GM12878 (cell line): ENCODE measurements at regions not wholly inside any gene's neighbourhood (a gene's known extent, or its start where the extent isn't known, plus 50 kb on each side); places are given as distances from the start of the nearest gene placed in this dataset.

Experiments
- ATAC-seq: fragments of 200-7000 bp; cut with Tn5 transposase; 3 replicates; pipeline ENCODE4 v1.9.1; 2020; ENCODE audit warnings: mild to moderate bottlenecking, moderate library complexity
- BruUV-seq: library from RNA; stranded (reverse); fragments of 400-500 nt; replicated peaks from 2 replicates; lab custom pipeline; 2021; lab: Mats Ljungman, UMichigan
- CTCF ChIA-PET: fragments of 300-600 bp; sonication (Branson Sonifier 250); formaldehyde crosslinking; extraction: SDS; loops from one replicate; lab custom pipeline; 2021; ENCODE audit warnings: inconsistent platforms; lab: Yijun Ruan, JAX
- POLR2A ChIA-PET: fragments of 350-600 bp; formaldehyde crosslinking; extraction: SDS; loops from one replicate; lab custom pipeline; 2021; ENCODE audit warnings: inconsistent platforms; lab: Charles Lee
- RAD21 ChIA-PET: fragments of 300-600 bp; sonication (Branson Sonifier 250); formaldehyde crosslinking; loops from one replicate; lab custom pipeline; 2023; ENCODE audit warnings: antibody characterized with exemption; ENCODE audit not compliant: unreplicated experiment; lab: Charles Lee
- SMC1A ChIA-PET: fragments of 300-600 bp; sonication (Branson Sonifier 250); formaldehyde crosslinking; loops from one replicate; lab custom pipeline; 2023; ENCODE audit not compliant: unreplicated experiment, uncharacterized antibody; lab: Charles Lee
- DNase-seq: peaks from one replicate; pipeline ENCODE4 v3.0.0-alpha.2; 2011; ENCODE audit warnings: low read depth, low spot score
- FAIRE-seq: peaks from 3 replicates; lab custom pipeline; 2011; peaks lifted over from hg19 to GRCh38; lab: Jason Lieb, UNC
- H2AFZ ChIP-seq: 2 replicates; pipeline ENCODE4 v1.6.0; 2011; ENCODE audit warnings: low read depth, low read length, control low read depth; ENCODE audit not compliant: control insufficient read depth
- H3K27ac ChIP-seq: 2 replicates; pipeline ENCODE4 v1.5.1; 2011; ENCODE audit warnings: control low read depth; ENCODE audit not compliant: control insufficient read depth, insufficient read depth
- H3K27me3 ChIP-seq, 2 experiments: replicated peaks in 1 of 2; 2 replicates each; pipeline versions ENCODE4 v1.6.0 to v1.6.1; 2011; ENCODE audit warnings: low read length in 1 of 2; ENCODE audit not compliant: control insufficient read depth in 2 of 2, insufficient read depth in 2 of 2
- H3K36me3 ChIP-seq, 2 experiments: 2 replicates each; pipeline ENCODE4 v1.5.1; 2011; ENCODE audit warnings: low read length in 1 of 2; ENCODE audit not compliant: control insufficient read depth in 2 of 2, insufficient read depth in 2 of 2
- H3K4me1 ChIP-seq: 2 replicates; pipeline ENCODE4 v1.6.1; 2011; ENCODE audit warnings: mild to moderate bottlenecking, low read length, moderate library complexity, mixed read lengths; ENCODE audit not compliant: control insufficient read depth, insufficient read depth
- H3K4me2 ChIP-seq: 2 replicates; pipeline ENCODE4 v1.6.0; 2011; ENCODE audit warnings: control low read depth; ENCODE audit not compliant: control insufficient read depth, insufficient read depth
- H3K4me3 ChIP-seq: fragments of 200-600 bp; sonication (generic); 2 replicates; pipeline ENCODE4 v1.5.1; 2016
- H3K79me2 ChIP-seq: 2 replicates; pipeline ENCODE4 v1.6.0; 2011; ENCODE audit warnings: low read length; ENCODE audit not compliant: control insufficient read depth, insufficient read depth
- H3K9ac ChIP-seq: 2 replicates; pipeline ENCODE4 v1.8.0; 2011; ENCODE audit warnings: low read length, control low read depth, mixed read lengths; ENCODE audit not compliant: control insufficient read depth, insufficient read depth
- H3K9me3 ChIP-seq: replicated peaks from 3 replicates; pipeline ENCODE4 v1.5.1; 2011; ENCODE audit warnings: mild to moderate bottlenecking, low read length; ENCODE audit not compliant: control insufficient read depth, insufficient read depth
- H4K20me1 ChIP-seq: 2 replicates; pipeline ENCODE4 v1.6.0; 2011; ENCODE audit not compliant: control insufficient read depth, insufficient read depth
- BACH1 ChIP-seq: fragments of 450-650 bp; IDR thresholded peaks from 2 replicates; pipeline ENCODE4 v1.6.1; 2017; ENCODE audit warnings: mild to moderate bottlenecking, borderline replicate concordance
- CREM ChIP-seq: IDR thresholded peaks from 2 replicates; pipeline ENCODE4 v1.6.1; 2014; ENCODE audit warnings: antibody characterized with exemption, low read depth
- DPF2 ChIP-seq: fragments of 450-650 bp; IDR thresholded peaks from 2 replicates; pipeline ENCODE4 v1.6.1; 2017; ENCODE audit warnings: mild to moderate bottlenecking
- ESRRA ChIP-seq: IDR thresholded peaks from 2 replicates; pipeline ENCODE4 v1.6.1; 2012; ENCODE audit warnings: mild to moderate bottlenecking, low read length, improper control_type of control experiment
- KAT2A ChIP-seq: conservative IDR thresholded peaks from 2 replicates; pipeline ENCODE4 v1.6.1; 2011; ENCODE audit warnings: low read depth, low read length; ENCODE audit not compliant: control insufficient read depth
- KDM1A ChIP-seq: fragments of 200-600 bp; sonication (generic); IDR thresholded peaks from 2 replicates; pipeline ENCODE4 v1.6.1; 2016; ENCODE audit warnings: borderline replicate concordance
- LARP7 ChIP-seq: fragments of 450-650 bp; IDR thresholded peaks from 2 replicates; pipeline ENCODE4 v1.6.1; 2017; ENCODE audit warnings: mild to moderate bottlenecking
- NFIC ChIP-seq: IDR thresholded peaks from 2 replicates; pipeline ENCODE4 v1.6.1; 2012; ENCODE audit warnings: low read depth, mild to moderate bottlenecking, inconsistent platforms, low read length, moderate library complexity
- NRF1 ChIP-seq: conservative IDR thresholded peaks from 2 replicates; pipeline ENCODE4 v1.6.1; 2011; ENCODE audit warnings: mild to moderate bottlenecking, low read depth, low read length, improper control_type of control experiment
- POLR2A ChIP-seq: IDR thresholded peaks from 2 replicates; pipeline ENCODE4 v1.6.1; 2011; ENCODE audit warnings: low read depth, mild to moderate bottlenecking, low read length
- POLR2AphosphoS2 ChIP-seq: IDR thresholded peaks from 2 replicates; pipeline ENCODE4 v1.6.1; 2011; ENCODE audit warnings: low read depth, mild to moderate bottlenecking, low read length, improper control_type of control experiment, moderate library complexity
- RBBP5 ChIP-seq: fragments of 200-600 bp; sonication (generic); conservative IDR thresholded peaks from 2 replicates; pipeline ENCODE4 v1.6.1; 2016
- TBL1XR1 ChIP-seq: IDR thresholded peaks from 2 replicates; pipeline ENCODE4 v1.6.1; 2012; ENCODE audit warnings: low read depth, low read length, improper control_type of control experiment
- TCF3 ChIP-seq: IDR thresholded peaks from 2 replicates; pipeline ENCODE4 v1.6.1; 2012; ENCODE audit warnings: low read depth, mild to moderate bottlenecking, low read length, borderline replicate concordance; ENCODE audit not compliant: insufficient read depth
- ZBED1 ChIP-seq: IDR thresholded peaks from 2 replicates; pipeline ENCODE4 v1.6.1; 2016; ENCODE audit warnings: borderline replicate concordance
- ZNF217 ChIP-seq: fragments of 450-650 bp; IDR thresholded peaks from 2 replicates; pipeline ENCODE4 v1.6.1; 2017; ENCODE audit warnings: antibody characterized with exemption, mild to moderate bottlenecking
- ZZZ3 ChIP-seq: IDR thresholded peaks from 2 replicates; pipeline ENCODE4 v1.6.1; 2011; ENCODE audit warnings: low read depth; ENCODE audit not compliant: control insufficient read depth, insufficient read length
- WGBS: methylation state at CpG from one replicate; pipeline ENCODE4 v1.1.6; 2016; ENCODE audit warnings: low lambda C conversion rate; ENCODE audit not compliant: insufficient replicate concordance, insufficient coverage; ENCODE audit errors: missing lambda C conversion rate; 5-methylcytosine and 5-hydroxymethylcytosine counted together
- in situ Hi-C: fragments of 300-500 bp; cut with MboI; formaldehyde crosslinking; loops from 9 replicates; pipeline ENCODE4 v1.14.3; 2018; ENCODE audit warnings: mixed read lengths
- intact Hi-C: fragments of 100-400 bp; cut with micrococcal nuclease; formaldehyde crosslinking; loops from one replicate; pipeline ENCODE4 v1.14.2; 2022; ENCODE audit not compliant: unreplicated experiment
- TF ChIP-seq, protein P1 (sequence below): fragments of 450-650 bp; IDR thresholded peaks from 2 replicates; pipeline ENCODE4 v1.6.1; 2017; ENCODE audit warnings: low read depth, mild to moderate bottlenecking, moderate library complexity
- TF ChIP-seq, protein P2 (sequence below): fragments of 150-350 bp; IDR thresholded peaks from 2 replicates; pipeline ENCODE4 v1.6.1; 2016; ENCODE audit warnings: low read depth, low read length
- TF ChIP-seq, protein P3 (sequence below), 3 experiments: IDR thresholded peaks in 2 of 3; conservative IDR thresholded peaks in 1 of 3; 2 replicates each; pipeline ENCODE4 v1.5.1; 2011; ENCODE audit warnings: low read depth in 3 of 3, low read length in 3 of 3, mild to moderate bottlenecking in 3 of 3, control low read depth in 2 of 3, moderate library complexity in 2 of 3, inconsistent platforms in 1 of 3, mixed read lengths in 1 of 3; ENCODE audit not compliant: control insufficient read depth in 2 of 3, insufficient read depth in 1 of 3; ENCODE audit errors: extremely low read depth in 1 of 3

DNA sequence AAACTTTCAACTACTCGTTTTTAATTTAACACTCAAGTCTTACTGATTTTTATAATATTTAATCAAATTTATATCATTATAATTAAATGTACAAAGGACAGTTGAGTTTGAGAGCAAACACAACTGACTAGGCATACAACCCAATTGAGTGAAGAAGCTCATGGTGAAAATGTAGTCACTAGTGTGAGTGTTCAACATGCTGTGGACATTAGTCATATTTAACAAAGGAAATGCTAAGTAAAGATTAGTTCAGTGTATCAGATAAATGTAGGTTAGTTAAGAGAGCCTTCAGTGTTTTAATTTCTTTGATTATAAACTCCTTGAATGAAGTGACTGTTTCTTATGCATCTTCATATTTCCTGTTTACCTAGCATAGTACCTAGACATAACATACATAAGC lies 444.2 kb upstream of the GOLIM4 start:
- Histone ChIP-seq H3K4me3 (no peak overlapping the region), H3K9me3 (no peaks in the 10 kb centered on the region), H2AFZ (no peak overlapping the region), H3K4me1 (no peaks in the 10 kb centered on the region), H4K20me1 (no peaks in the 10 kb centered on the region), H3K27ac (no peak overlapping the region), H3K4me2 (no peak overlapping the region), H3K79me2 (no peaks in the 10 kb centered on the region), H3K9ac (no peak overlapping the region), H3K27me3 (no peaks in the 10 kb centered on the region), H3K36me3 (no peaks in the 10 kb centered on the region)
- SMC1A ChIA-PET: interaction anchor here (1.2 to 2.5 kb wide), 5 partner anchors 12 to 75 kb away, joined by 3 to 6 read pairs (median 3); no protein-coding TSS in a partner anchor
- no peak for FAIRE-seq
- DNase-seq: no peak
- TF ChIP-seq, protein P1, sequence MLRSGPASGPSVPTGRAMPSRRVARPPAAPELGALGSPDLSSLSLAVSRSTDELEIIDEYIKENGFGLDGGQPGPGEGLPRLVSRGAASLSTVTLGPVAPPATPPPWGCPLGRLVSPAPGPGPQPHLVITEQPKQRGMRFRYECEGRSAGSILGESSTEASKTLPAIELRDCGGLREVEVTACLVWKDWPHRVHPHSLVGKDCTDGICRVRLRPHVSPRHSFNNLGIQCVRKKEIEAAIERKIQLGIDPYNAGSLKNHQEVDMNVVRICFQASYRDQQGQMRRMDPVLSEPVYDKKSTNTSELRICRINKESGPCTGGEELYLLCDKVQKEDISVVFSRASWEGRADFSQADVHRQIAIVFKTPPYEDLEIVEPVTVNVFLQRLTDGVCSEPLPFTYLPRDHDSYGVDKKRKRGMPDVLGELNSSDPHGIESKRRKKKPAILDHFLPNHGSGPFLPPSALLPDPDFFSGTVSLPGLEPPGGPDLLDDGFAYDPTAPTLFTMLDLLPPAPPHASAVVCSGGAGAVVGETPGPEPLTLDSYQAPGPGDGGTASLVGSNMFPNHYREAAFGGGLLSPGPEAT: no peak
- TF ChIP-seq TCF3: no peak
- TF ChIP-seq CREM: no peak
- TF ChIP-seq KAT2A: no peak
- TF ChIP-seq POLR2AphosphoS2: no peak
- no peak for TF ChIP-seq TBL1XR1
- TF ChIP-seq ZBED1: no peak
- no peak for TF ChIP-seq LARP7
- no peak for TF ChIP-seq NRF1
- no peak for TF ChIP-seq BACH1
- no peak for TF ChIP-seq ZZZ3
- TF ChIP-seq, protein P2, sequence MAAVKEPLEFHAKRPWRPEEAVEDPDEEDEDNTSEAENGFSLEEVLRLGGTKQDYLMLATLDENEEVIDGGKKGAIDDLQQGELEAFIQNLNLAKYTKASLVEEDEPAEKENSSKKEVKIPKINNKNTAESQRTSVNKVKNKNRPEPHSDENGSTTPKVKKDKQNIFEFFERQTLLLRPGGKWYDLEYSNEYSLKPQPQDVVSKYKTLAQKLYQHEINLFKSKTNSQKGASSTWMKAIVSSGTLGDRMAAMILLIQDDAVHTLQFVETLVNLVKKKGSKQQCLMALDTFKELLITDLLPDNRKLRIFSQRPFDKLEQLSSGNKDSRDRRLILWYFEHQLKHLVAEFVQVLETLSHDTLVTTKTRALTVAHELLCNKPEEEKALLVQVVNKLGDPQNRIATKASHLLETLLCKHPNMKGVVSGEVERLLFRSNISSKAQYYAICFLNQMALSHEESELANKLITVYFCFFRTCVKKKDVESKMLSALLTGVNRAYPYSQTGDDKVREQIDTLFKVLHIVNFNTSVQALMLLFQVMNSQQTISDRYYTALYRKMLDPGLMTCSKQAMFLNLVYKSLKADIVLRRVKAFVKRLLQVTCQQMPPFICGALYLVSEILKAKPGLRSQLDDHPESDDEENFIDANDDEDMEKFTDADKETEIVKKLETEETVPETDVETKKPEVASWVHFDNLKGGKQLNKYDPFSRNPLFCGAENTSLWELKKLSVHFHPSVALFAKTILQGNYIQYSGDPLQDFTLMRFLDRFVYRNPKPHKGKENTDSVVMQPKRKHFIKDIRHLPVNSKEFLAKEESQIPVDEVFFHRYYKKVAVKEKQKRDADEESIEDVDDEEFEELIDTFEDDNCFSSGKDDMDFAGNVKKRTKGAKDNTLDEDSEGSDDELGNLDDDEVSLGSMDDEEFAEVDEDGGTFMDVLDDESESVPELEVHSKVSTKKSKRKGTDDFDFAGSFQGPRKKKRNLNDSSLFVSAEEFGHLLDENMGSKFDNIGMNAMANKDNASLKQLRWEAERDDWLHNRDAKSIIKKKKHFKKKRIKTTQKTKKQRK: no peak
- TF ChIP-seq, protein P3, sequence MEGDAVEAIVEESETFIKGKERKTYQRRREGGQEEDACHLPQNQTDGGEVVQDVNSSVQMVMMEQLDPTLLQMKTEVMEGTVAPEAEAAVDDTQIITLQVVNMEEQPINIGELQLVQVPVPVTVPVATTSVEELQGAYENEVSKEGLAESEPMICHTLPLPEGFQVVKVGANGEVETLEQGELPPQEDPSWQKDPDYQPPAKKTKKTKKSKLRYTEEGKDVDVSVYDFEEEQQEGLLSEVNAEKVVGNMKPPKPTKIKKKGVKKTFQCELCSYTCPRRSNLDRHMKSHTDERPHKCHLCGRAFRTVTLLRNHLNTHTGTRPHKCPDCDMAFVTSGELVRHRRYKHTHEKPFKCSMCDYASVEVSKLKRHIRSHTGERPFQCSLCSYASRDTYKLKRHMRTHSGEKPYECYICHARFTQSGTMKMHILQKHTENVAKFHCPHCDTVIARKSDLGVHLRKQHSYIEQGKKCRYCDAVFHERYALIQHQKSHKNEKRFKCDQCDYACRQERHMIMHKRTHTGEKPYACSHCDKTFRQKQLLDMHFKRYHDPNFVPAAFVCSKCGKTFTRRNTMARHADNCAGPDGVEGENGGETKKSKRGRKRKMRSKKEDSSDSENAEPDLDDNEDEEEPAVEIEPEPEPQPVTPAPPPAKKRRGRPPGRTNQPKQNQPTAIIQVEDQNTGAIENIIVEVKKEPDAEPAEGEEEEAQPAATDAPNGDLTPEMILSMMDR (IDR thresholded peaks at IDR 0.05 in 2 of 3, conservative IDR thresholded peaks at IDR 0.05 in 1 of 3; ENCODE audit: control insufficient read depth in 2 of 3, extremely low read depth in 1 of 3, insufficient read depth in 1 of 3, low read depth in 3 of 3, low read length in 3 of 3): no peak
- TF ChIP-seq POLR2A: no peak
- TF ChIP-seq ESRRA: no peak
- TF ChIP-seq RBBP5: no peak
- TF ChIP-seq DPF2: no peak
- no peak for TF ChIP-seq NFIC
- no peak for TF ChIP-seq KDM1A
- TF ChIP-seq ZNF217: no peak
- CTCF ChIA-PET: no interaction called here
- in situ Hi-C loops: no loop called here
- RAD21 ChIA-PET: interaction anchor here (1.5 kb wide), 1 partner anchor 22 kb away, joined by 4 read pairs; no protein-coding TSS in a partner anchor
- intact Hi-C loops: no loop called here
- BruUV-seq: no TSS peak
- WGBS: 5% methylated on average over 1 of the region's 1 CpG
- peak; percentile 38 for ATAC-seq
- POLR2A ChIA-PET: no interaction called here
